ENCODE measurements at regions not wholly inside any gene's neighbourhood (a gene's known extent, or its start where the extent isn't known, plus 50 kb on each side); places are given as distances from the start of the nearest gene placed in this dataset.
"Not testable (repeated sequence)": the region's sequence is repeated elsewhere in the genome, so short reads cannot be mapped to it uniquely, and the experiment has no call there.

GRCh38 chr14:104268295-104268694, 129.9 kb downstream of the KIF26A start:
- in situ Hi-C loops (cut with MboI; ENCODE audit: low sequenced_read_pairs in 4 of 4) (no loop called here), intact Hi-C loops (cut with DNase I; ENCODE audit: low total_unique reads) (no loop called here)
- ATAC-seq, result no peak
- H3K4me3 ChIP-seq, result no peak overlapping the region
- H3K27me3 ChIP-seq, result no peaks in the 10 kb centered on the region
- no peak for DNase-seq
- H3K27ac ChIP-seq, result no peak overlapping the region
- H3K4me1 ChIP-seq, result no peaks in the 10 kb centered on the region
- TF ChIP-seq CTCF (IDR thresholded peaks at IDR 0.05 in 4 of 5, conservative IDR thresholded peaks at IDR 0.05 in 1 of 5) (no peak), POLR2A (IDR thresholded peaks at IDR 0.05) (no peak)
- no peaks in the 10 kb centered on the region for H3K9me3 ChIP-seq
- no peaks in the 10 kb centered on the region for H3K36me3 ChIP-seq

GRCh38 chr14:104268725-104269436, 130.5 kb downstream of the KIF26A start:
- H3K4me1 ChIP-seq, result no peaks in the 10 kb centered on the region
- H3K4me3 ChIP-seq, result no peak overlapping the region
- TF ChIP-seq CTCF (IDR thresholded peaks at IDR 0.05 in 4 of 5, conservative IDR thresholded peaks at IDR 0.05 in 1 of 5), result no peak
- no peak for TF ChIP-seq POLR2A (IDR thresholded peaks at IDR 0.05)
- H3K27ac ChIP-seq, result no peak overlapping the region
- in situ Hi-C loops (cut with MboI; ENCODE audit: low sequenced_read_pairs in 4 of 4) (no loop called here), intact Hi-C loops (cut with DNase I; ENCODE audit: low total_unique reads) (no loop called here)
- H3K9me3 ChIP-seq, result no peaks in the 10 kb centered on the region
- no peak for ATAC-seq
- DNase-seq, result no peak
- H3K27me3 ChIP-seq, result no peaks in the 10 kb centered on the region
- no peaks in the 10 kb centered on the region for H3K36me3 ChIP-seq

GRCh38 chr14:104269511-104270241, 131.3 kb downstream of the KIF26A start:
- in situ Hi-C loops (cut with MboI; ENCODE audit: low sequenced_read_pairs in 4 of 4); H3K4me1 ChIP-seq; DNase-seq; H3K4me3 ChIP-seq; H3K36me3 ChIP-seq; intact Hi-C loops (cut with DNase I; ENCODE audit: low total_unique reads); ATAC-seq; H3K27me3 ChIP-seq; H3K27ac ChIP-seq; H3K9me3 ChIP-seq: not testable (repeated sequence)

- peaks cover 0 to 15% (median 11%) of the 10 kb centered on the region in 3 donors for H3K27me3 ChIP-seq
- H3K4me3 ChIP-seq, result no peak overlapping the region
- TF ChIP-seq POLR2A (IDR thresholded peaks at IDR 0.05) (no peak), CTCF (IDR thresholded peaks at IDR 0.05 in 4 of 5, conservative IDR thresholded peaks at IDR 0.05 in 1 of 5) (no peak)
- intact Hi-C loops (cut with DNase I; ENCODE audit: low total_unique reads), result no loop called here
- DNase-seq, result no peak
- ATAC-seq, result no peak
- in situ Hi-C loops (cut with MboI; ENCODE audit: low sequenced_read_pairs in 4 of 4), result no loop called here
- H3K4me1 ChIP-seq, result peaks cover 0 to 6% of the 10 kb centered on the region in 2 donors
- H3K36me3 ChIP-seq, result no peaks in the 10 kb centered on the region
- H3K9me3 ChIP-seq, result no peaks in the 10 kb centered on the region
- H3K27ac ChIP-seq, result no peak overlapping the region
These were observed 133.0 kb downstream of the KIF26A start for GRCh38 chr14:104271391-104271790.

GRCh38 chr14:104274806-104275205, 136.4 kb downstream of the KIF26A start:
- no peaks in the 10 kb centered on the region for H3K36me3 ChIP-seq
- no peak for ATAC-seq
- no peak overlapping the region for H3K27ac ChIP-seq
- H3K27me3 ChIP-seq, result peaks cover 13 to 35% (median 30%) of the 10 kb centered on the region in 3 donors
- no peak for DNase-seq
- H3K4me3 ChIP-seq, result no peak overlapping the region
- intact Hi-C loops (cut with DNase I; ENCODE audit: low total_unique reads) (no loop called here), in situ Hi-C loops (cut with MboI; ENCODE audit: low sequenced_read_pairs in 4 of 4) (no loop called here)
- peaks cover 0 to 6% of the 10 kb centered on the region in 2 donors for H3K4me1 ChIP-seq
- TF ChIP-seq POLR2A (IDR thresholded peaks at IDR 0.05) (no peak), CTCF (IDR thresholded peaks at IDR 0.05 in 4 of 5, conservative IDR thresholded peaks at IDR 0.05 in 1 of 5) (no peak)
- no peaks in the 10 kb centered on the region for H3K9me3 ChIP-seq
